ENCODE measurements at regions not wholly inside any gene's neighbourhood (a gene's known extent, or its start where the extent isn't known, plus 50 kb on each side); places are given as distances from the start of the nearest gene placed in this dataset.

- Mint-ChIP-seq H3K36me3 (ENCODE audit: low read depth) (no peaks in the 10 kb centered on the region), H3K4me3 (no peak overlapping the region), H3K27me3 (ENCODE audit: low read depth, poor library complexity) (peaks cover 4% of the 10 kb centered on the region), H3K27ac (no peak overlapping the region), H3K4me1 (no peaks in the 10 kb centered on the region), H3K9me3 (no peaks in the 10 kb centered on the region)
- DNase-seq: no peak
- no peak for TF ChIP-seq CTCF (IDR thresholded peaks at IDR 0.05)
These were observed 330.6 kb upstream of the RAG2 start for GRCh38 chr11:36928621-36929020.

- no peak overlapping the region for H3K27ac Mint-ChIP-seq
- H3K36me3 Mint-ChIP-seq (ENCODE audit: low read depth): no peaks in the 10 kb centered on the region
- H3K27me3 Mint-ChIP-seq (ENCODE audit: low read depth, poor library complexity): no peaks in the 10 kb centered on the region
- H3K9me3 Mint-ChIP-seq: peaks cover 1% of the 10 kb centered on the region
- TF ChIP-seq CTCF (IDR thresholded peaks at IDR 0.05): no peak
- no peak overlapping the region for H3K4me3 Mint-ChIP-seq
- no peak for DNase-seq
- no peaks in the 10 kb centered on the region for H3K4me1 Mint-ChIP-seq
These were observed 301.8 kb upstream of the RAG2 start for GRCh38 chr11:36899800-36900199.

GRCh38 chr11:36890841-36891240, 292.8 kb upstream of the RAG2 start:
- Mint-ChIP-seq H3K9me3 (no peaks in the 10 kb centered on the region), H3K27ac (no peak overlapping the region), H3K4me3 (no peak overlapping the region), H3K27me3 (ENCODE audit: low read depth, poor library complexity) (no peaks in the 10 kb centered on the region), H3K4me1 (no peaks in the 10 kb centered on the region), H3K36me3 (ENCODE audit: low read depth) (no peaks in the 10 kb centered on the region)
- DNase-seq: no peak
- no peak for TF ChIP-seq CTCF (IDR thresholded peaks at IDR 0.05)

- Mint-ChIP-seq H3K4me3 (no peak overlapping the region), H3K36me3 (ENCODE audit: low read depth) (no peaks in the 10 kb centered on the region), H3K27ac (no peak overlapping the region), H3K9me3 (no peaks in the 10 kb centered on the region), H3K4me1 (no peaks in the 10 kb centered on the region), H3K27me3 (ENCODE audit: low read depth, poor library complexity) (no peaks in the 10 kb centered on the region)
- TF ChIP-seq CTCF (IDR thresholded peaks at IDR 0.05): no peak
- no peak for DNase-seq
These were observed 292.2 kb upstream of the RAG2 start for GRCh38 chr11:36890121-36890679.

- Mint-ChIP-seq H3K27me3 (ENCODE audit: low read depth, poor library complexity) (peaks cover 6% of the 10 kb centered on the region), H3K4me1 (no peaks in the 10 kb centered on the region), H3K36me3 (ENCODE audit: low read depth) (no peaks in the 10 kb centered on the region), H3K4me3 (no peak overlapping the region), H3K9me3 (no peaks in the 10 kb centered on the region), H3K27ac (no peak overlapping the region)
- no peak for TF ChIP-seq CTCF (IDR thresholded peaks at IDR 0.05)
- DNase-seq: no peak
These were observed 287.1 kb upstream of the RAG2 start for GRCh38 chr11:36885154-36885553.

- Mint-ChIP-seq H3K27me3 (ENCODE audit: low read depth, poor library complexity) (peaks cover 6% of the 10 kb centered on the region), H3K4me1 (peaks cover 7% of the 10 kb centered on the region), H3K4me3 (no peak overlapping the region), H3K27ac (no peak overlapping the region), H3K9me3 (no peaks in the 10 kb centered on the region), H3K36me3 (ENCODE audit: low read depth) (no peaks in the 10 kb centered on the region)
- DNase-seq: no peak
- no peak for TF ChIP-seq CTCF (IDR thresholded peaks at IDR 0.05)
These were observed 280.7 kb upstream of the RAG2 start for GRCh38 chr11:36878737-36879136.
